ENCODE measurements at regions not wholly inside any gene's neighbourhood (a gene's known extent, or its start where the extent isn't known, plus 50 kb on each side); places are given as distances from the start of the nearest gene placed in this dataset.

- CTCF ChIA-PET (ENCODE audit: partially characterized antibody): interaction anchor here (1.4 to 1.7 kb wide), 2 partner anchors 65 to 314 kb away, joined by 3 read pairs; no protein-coding TSS in a partner anchor
- WGBS, 2 experiments (ENCODE audit: extremely low coverage in 1 of 2, insufficient coverage in 1 of 2, insufficient read length in 1 of 2, insufficient replicate concordance in 2 of 2, low coverage in 1 of 2, low lambda C conversion rate in 2 of 2, missing lambda C conversion rate in 1 of 2): 21% methylated on average over 2 of the region's 2 CpGs; no CpG with 5 or more reads in 1 of the 2 experiments
- TF ChIP-seq NANOG (IDR thresholded peaks at IDR 0.05; ENCODE audit: insufficient read depth, low read depth, low read length, poor library complexity, severe bottlenecking) (peak; percentile 79), SAP30 (IDR thresholded peaks at IDR 0.05; ENCODE audit: insufficient read depth, insufficient replicate concordance, low read length) (no peak), NRF1 (IDR thresholded peaks at IDR 0.05; ENCODE audit: low read depth, low read length) (no peak)
Observed at GRCh38 chr12:46669720-46670119, 156.1 kb downstream of the SLC38A4 start.

More at GRCh38 chr12:46669720-46670119, 156.1 kb downstream of the SLC38A4 start:
- Histone ChIP-seq H3K23me2 (ENCODE audit: low read depth, low read length) (no peaks in the 10 kb centered on the region), H2BK5ac (ENCODE audit: low read depth, low read length) (peak overlapping the region; percentile 86; the same call in 1 of the 2 replicates), H3K4me2 (ENCODE audit: insufficient read depth in 1 of 2, low read depth in 2 of 2, low read length in 2 of 2) (peak overlapping the region in 1 of 2 experiments; percentile 18; a peak in 2 of 4 replicates), H3K18ac (ENCODE audit: extremely low read depth, low read length) (no peak overlapping the region), H3K4me3 (ENCODE audit: extremely low read depth in 1 of 4, insufficient read depth in 2 of 4, low read depth in 3 of 4, low read length in 4 of 4) (peak overlapping the region in 1 of 4 experiments; percentile 38; a peak in 1 of 8 replicates), H2BK20ac (ENCODE audit: low read length) (peak overlapping the region; percentile 52; the same call in 1 of the 2 replicates), H4K20me1 (replicated peaks in 1 of 2; ENCODE audit: control insufficient read depth in 1 of 2, insufficient read depth in 2 of 2, low read length in 2 of 2) (no peaks in the 10 kb centered on the region), H3K36me3 (ENCODE audit: control insufficient read depth in 2 of 4, insufficient read depth in 4 of 4, low read length in 3 of 4) (no peaks in the 10 kb centered on the region), H3K27me3 (replicated peaks in 1 of 4; ENCODE audit: control insufficient read depth in 3 of 4, extremely low read depth in 1 of 4, insufficient read depth in 3 of 4, low read length in 3 of 4) (no peaks in the 10 kb centered on the region), H3K9me3 (ENCODE audit: insufficient read depth in 2 of 2, low read depth in 1 of 2, low read length in 1 of 2) (peaks cover 0 to 28% of the 10 kb centered on the region in 2 experiments; a peak in 2 of 4 replicates), H4K8ac (ENCODE audit: extremely low read depth, insufficient read depth, low read length) (no peak overlapping the region), H4K5ac (ENCODE audit: insufficient read length, low read depth, low read length) (no peak overlapping the region), H3K79me1 (ENCODE audit: low read depth, low read length) (no peaks in the 10 kb centered on the region), H3K4ac (replicated peaks; ENCODE audit: insufficient read length, low read depth, low read length) (no peak overlapping the region), H3K56ac (replicated peaks; ENCODE audit: insufficient read length, low read depth, low read length) (no peak overlapping the region), H2AK5ac (ENCODE audit: low read depth, low read length) (no peak overlapping the region), H2BK15ac (ENCODE audit: low read length) (no peak overlapping the region), H3K9ac (replicated peaks in 1 of 4; ENCODE audit: extremely low read depth in 1 of 4, low read depth in 3 of 4, low read length in 3 of 4) (no peak overlapping the region), H2BK120ac (replicated peaks; ENCODE audit: low read depth, low read length) (no peak overlapping the region), H2BK12ac (ENCODE audit: low read depth, low read length) (0 out of 2 replicates have a peak overlapping the region, but pooled peaks have one; percentile 35), H3K79me2 (ENCODE audit: control insufficient read depth in 1 of 2, insufficient read depth in 2 of 2, low read length in 2 of 2) (no peaks in the 10 kb centered on the region), H3K14ac (ENCODE audit: insufficient read length) (no peak overlapping the region), H4K91ac (replicated peaks; ENCODE audit: insufficient read length, low read length) (peak overlapping the region; percentile 72), H3K27ac (ENCODE audit: low read depth, low read length) (peak overlapping the region; percentile 59; the same call in 1 of the 2 replicates), H3K4me1 (replicated peaks in 1 of 4; ENCODE audit: control insufficient read depth in 3 of 4, insufficient read depth in 4 of 4, low read length in 3 of 4) (peaks cover 0 to 10% (median 1%) of the 10 kb centered on the region in 4 experiments; a peak in 3 of 7 replicates), H2AFZ (ENCODE audit: low read length) (no peak overlapping the region), H3K23ac (ENCODE audit: insufficient read length) (no peak overlapping the region)
- DNase-seq (ENCODE audit: low read depth in 1 of 2, low spot score in 2 of 2) (peak; percentile 60 to 62), FAIRE-seq (peak; percentile 82)
- POLR2A ChIA-PET (ENCODE audit: partially characterized antibody): interaction anchor here (1.4 to 2.6 kb wide), 2 partner anchors 298 to 400 kb away, joined by 6 to 18 read pairs; partner anchors contain the start of genes SLC38A1 and SLC38A2
